ENCODE measurements at regions not wholly inside any gene's neighbourhood (a gene's known extent, or its start where the extent isn't known, plus 50 kb on each side); places are given as distances from the start of the nearest gene placed in this dataset.
A peak's percentile ranks its signal among the peaks of the same experiment; 100 is the strongest.

DNA sequence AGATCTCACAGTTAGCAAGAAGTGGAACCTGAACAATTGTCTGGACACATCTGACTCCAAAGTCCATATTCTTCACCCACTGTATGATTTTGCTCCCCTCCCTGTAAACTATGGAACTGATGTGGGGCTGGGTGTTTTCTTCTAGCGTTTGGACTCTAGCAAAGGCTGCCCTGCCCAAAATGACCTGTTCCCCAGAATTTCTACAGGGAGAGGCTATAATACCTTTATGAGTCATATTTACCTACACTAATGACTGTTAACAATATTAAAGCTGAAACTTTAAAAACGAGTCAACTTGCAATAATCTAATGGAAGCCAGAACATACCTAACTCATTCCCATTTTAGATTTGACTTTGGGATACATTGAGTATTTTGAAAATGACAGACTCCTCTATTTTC is 531.2 kb upstream of the CFAP20DC start:
- DNase-seq (ENCODE audit: low spot score): no peak

DNA sequence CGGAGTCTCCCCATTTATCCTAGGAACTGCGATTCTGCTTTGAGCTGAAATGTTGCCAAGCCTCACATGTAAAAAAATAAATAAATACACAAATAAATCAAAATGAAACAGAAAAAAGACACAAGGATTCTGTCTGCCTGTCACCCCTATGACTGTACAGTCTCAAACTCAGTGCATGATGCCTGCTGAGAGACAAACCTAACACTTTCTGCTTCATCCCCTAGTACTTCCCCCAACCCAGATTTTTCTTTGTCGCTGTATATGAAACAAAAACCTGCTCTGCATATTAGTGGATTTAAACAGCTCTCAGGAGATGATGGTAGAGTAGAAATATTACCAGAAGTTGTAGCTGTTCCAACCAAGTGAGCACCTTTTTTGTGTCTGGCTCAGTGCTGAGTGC is 530.7 kb upstream of the CFAP20DC start:
- DNase-seq (ENCODE audit: low spot score): no peak

DNA sequence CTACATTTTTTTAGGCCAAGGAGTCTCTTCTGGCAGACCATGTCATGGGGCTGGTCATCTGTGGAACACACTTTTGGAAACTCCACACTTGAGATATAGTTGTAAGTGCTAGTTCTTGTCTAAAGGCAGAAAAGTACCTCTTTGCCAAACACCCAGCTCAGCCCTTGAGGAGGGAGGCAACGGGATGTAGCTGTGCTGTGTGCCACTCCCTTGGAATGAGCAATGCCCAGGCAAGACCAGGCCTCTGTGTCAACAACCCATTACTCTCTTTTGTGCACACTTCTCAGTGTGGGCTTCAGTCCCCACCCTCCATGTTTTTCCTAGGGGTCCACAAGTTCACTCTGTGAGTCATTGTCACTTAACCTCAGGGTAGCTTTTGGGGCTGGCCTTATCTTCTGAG is 528.3 kb upstream of the CFAP20DC start:
- no peak for DNase-seq (ENCODE audit: low spot score)

DNA sequence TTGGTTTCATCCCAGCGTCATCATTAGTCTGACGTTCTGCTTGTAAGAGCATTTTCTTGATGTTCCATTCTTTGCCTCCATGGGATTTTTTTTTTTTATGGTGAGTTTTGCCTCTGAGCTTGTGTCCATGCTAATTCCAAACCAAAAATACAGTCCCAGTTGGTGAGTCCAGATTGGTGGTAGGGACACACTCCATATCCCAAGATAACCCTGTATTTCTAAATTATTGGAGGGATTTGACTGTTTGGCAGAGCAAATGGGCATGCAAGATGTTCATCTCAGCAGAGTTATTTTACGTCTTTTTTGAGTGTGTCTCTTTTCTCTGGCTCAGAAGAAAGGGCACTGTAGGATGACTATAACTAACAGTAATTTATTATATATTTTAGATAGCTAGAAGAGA is 526.8 kb upstream of the CFAP20DC start:
- no peak for DNase-seq (ENCODE audit: low spot score)

DNA sequence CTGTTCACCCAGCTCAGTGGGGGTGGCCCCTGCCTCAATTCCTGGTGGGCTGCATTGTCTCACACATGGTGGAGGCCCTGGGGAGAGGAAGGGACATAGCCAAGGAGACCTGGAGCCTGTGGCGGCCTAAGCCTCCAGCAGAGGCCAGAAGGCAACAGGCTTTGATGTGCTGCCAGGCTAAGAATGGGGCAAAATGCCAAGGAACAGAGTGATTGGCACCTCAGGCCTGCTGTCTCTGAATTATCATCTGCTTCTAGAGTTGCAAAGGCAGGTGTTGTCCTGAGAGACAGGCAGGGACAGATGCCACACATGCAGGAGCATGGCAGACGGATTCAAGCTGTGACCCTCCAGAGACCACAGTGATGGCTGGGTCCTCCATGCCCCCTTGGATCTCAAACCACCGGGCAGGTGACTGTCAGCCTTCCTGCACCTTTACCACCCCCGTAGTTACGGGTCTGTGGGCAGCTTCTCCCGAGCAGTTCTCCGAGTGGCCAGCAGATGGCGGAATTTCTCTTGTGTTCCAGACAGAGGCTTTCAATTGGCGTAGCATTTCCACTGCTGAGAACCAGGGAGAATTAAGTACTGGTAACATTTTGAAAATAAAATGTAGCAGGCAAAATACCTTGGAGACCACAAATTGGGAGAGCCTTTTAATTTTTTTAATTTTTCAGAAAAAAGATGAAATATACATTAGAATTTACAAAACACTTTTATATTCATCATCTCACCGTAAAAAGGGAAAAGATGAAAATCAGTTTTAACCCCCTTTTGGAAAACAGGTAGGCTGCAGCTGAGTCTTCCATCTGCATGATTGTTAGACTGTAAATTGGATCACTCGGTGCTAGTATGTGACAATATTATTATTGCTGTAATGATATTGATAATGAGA is 525.5 kb upstream of the CFAP20DC start:
- DNase-seq (ENCODE audit: low spot score): peak; percentile 84

DNA sequence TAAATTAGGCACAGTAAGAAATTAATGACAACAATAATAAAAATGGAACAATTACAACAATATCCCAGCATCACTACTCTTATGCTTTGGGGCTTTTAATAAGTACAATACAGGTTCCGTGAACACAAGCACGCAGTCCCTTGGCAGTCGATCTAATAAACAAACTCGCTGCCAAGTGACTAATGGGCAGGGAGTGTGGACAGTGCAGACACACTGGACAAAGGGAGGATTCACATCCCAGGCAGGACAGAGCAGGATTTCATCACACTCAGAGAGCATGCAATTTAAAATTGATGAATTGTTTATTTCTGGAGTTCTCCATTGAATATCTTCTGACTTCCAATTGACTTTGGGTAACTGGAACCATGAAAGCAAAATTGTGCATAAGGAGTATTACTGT is 524.1 kb upstream of the CFAP20DC start:
- no peak for DNase-seq (ENCODE audit: low spot score)

DNA sequence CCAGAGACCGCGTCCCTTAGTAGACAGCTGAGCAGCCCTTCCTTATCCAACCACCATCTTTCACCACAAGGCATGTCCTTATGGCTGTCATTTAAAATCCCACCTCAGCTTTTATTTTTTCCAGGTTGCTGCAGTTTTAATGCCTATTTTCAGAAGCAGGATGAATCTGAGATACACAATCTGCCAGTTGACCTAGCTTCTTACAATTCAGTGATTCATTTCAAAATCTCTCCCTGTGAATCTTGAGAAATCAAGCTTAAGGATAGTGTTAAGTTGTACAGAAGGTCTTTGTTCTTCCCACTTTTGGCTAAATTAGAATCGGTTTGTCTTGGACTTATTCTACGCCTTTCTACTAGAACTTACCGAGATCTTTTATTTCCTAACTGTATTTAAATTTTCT is 522.3 kb upstream of the CFAP20DC start:
- DNase-seq (ENCODE audit: low spot score): no peak

DNA sequence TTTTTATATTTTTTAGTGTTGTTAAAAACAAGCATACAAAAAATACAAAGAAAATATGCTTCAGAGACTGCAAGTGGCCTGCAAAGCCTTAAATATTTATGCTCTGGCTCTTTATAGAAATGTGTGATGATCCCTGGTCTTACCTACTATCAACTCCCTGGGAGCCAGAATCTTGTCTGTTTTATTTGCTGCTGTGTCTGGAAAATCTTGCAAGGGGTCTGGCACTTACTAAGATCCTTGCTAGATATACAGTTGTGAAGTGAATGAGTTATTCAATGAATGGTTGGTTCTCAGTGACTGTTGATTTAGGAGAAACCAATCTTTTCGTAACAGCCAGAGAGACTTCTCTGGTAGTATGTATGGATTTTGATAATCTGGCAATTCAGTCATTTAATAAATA is 521.0 kb upstream of the CFAP20DC start:
- no peak for DNase-seq (ENCODE audit: low spot score)

DNA sequence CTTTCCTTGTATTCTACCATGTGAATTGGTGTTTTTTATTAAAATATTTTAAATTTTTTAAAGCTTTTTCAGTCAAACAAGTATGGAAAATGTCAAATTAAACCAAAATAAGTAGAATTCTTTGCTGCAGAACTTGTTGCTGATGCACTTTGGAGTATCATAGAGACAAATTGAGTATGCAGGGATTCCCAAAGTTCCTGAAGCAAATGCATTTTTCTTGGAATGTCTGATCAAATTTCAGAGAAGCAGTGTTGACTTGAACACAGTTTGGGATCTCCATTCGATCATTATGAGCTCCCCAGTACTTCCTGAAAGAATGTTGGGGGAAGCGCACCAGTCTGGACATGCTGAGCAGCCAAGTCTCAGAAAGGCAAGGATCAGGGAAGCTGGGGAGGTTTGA is 517.8 kb upstream of the CFAP20DC start:
- DNase-seq (ENCODE audit: low spot score): no peak

DNA sequence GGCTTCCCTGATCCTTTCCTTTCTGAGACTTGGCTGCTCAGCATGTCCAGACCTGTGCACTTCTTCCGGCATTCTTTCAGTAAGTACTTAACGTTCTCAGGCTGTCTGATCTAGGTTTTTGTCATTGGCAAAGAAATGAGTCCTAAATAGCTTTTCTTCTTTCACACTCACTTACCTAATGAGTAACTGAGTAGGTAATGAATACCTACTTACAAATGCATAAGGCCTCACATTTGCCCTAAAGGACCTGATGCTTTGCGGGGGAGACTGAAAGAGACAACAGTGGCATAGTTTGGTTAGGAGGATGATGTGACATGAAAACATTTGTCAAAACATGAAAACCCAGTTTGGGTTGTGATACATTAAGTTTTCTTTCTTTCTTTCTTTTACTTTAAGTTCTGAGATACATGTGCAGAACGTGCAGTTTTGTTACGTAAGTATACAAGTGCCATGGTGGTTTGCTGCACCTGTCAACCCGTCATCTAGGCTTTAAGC is 516.7 kb upstream of the CFAP20DC start:
- no peak for DNase-seq (ENCODE audit: low spot score)

DNA sequence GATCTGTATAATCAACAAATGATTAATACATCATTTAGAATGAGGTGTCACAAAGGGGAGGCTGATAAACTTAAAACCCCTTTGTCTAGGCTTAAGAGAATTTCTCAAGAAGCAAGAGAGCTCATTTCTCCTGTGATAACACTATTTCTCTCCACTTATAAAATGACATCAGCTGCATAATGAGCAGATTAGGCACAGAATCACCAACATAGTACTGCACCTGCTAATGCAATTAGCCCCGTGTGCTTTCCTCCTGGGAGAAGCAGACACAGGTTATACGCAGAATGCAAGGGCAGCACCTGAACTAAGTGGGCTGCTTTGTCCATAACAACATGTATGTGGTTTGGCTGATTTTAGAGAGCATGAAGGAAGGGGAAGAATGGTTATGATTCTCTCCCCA is 515.3 kb upstream of the CFAP20DC start:
- DNase-seq (ENCODE audit: low spot score): no peak

DNA sequence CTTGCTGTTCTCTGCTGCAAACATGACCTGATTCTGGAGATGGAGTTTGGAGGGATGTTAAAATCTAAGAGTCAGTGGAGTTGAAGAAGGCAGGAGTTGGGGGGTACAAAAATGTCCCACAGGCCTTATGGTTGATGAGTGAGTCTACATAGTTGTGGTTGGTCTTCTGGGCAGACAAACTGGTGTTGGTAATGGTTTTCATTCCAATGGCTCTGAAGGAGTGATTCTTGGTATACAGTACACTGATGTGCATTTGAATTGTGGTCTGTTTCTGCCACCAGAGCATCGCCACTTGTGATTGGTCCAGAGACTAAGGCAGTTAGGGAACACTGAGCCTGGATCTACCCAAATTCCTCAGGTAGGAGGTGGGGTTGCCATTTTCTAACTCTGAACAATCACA is 514.1 kb upstream of the CFAP20DC start:
- no peak for DNase-seq (ENCODE audit: low spot score)

DNA sequence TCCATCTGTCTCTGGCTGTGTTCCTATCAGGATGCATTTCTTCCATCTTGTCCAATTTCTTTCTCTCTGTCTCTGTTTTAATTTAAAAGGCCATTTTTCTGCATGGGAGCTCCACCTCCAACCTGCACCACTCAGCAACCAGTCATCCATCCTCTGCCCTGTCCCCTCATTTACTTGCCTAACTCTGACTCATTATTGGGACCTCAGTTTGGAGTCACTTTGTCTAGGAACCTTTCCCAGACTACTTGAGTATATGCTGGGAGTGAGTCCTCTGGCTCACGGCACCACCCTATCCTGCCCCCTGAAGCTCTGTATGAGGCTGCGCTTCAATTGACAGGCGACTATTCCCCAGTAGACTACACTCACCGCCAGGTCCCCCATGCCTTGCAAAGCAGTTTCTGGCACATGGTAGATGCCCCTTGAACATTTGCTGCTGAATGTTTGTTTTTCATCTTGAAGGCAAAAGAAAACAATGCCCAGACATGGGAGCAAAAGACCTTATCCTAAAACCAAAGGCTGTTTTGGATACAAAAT is 513.3 kb upstream of the CFAP20DC start:
- DNase-seq (ENCODE audit: low spot score): no peak

DNA sequence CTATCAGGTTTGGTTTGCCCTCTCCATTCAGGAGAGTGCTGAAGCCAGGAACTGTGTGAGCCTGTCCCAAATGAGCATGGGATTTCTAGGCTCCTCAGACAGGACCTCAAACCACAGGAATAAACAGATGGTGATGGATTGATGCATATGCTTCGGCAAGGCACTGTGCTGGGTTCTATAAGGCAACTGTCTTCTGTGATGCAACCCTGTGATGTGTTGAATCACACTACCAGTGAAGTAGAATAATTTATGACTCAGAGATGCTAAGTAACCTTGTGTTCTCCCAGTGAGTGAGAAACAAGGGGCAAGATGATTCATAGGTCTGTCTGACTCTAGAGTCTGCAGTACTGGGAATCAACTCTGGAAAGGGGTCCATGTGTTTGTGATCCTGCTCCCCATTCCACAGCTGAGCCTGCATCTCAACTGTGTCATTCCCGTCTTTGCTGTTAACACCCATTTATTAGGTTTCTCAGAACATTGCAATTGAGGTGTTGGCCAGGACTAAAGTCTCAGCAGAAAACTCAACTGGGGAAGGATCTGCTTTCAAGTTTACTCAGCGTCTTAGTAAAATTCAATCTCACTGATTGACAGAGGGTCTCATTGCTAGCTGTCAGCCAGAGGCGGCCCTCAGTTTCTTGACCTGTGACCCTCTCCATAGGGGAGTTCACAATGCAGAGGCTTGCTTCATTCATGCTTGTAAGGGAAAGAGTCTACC is 510.1 kb upstream of the CFAP20DC start:
- no peak for DNase-seq (ENCODE audit: low spot score)

DNA sequence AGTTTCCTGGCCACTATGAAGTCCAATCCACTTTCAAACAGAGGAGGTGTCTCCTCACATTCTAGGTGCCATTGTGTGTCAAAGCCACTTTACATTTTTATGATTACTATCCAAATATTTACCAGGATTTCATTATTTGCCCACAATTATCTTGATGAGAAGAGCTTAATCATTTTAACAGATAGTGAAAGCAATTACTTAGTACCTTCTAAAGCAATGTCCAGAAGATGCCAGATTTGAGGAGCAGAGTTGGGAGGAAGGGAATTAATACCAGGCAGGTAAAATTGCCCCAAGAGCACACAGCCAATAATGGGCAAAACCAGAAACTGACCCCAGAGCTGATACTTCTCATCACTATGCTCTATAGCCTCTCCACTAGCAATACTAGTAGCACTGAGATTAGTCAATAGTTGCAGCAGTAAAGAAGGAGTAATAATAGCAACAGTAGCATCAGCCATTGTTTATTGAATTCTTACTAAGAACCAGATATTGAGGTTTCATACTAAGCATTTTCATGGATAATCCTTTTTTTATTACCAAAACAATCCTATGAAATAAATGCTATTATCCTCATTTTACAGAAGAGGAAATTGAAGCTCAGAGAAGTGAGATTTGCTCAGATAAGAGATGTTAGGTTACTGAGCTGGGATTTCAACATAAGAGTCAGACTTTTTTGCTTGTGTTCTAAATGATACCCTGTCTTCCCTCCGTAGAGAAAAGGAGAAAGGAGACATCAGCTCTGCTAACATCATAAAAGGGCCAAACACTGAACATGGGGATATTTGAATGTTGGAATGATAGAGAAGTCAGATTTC is 509.3 kb upstream of the CFAP20DC start:
- no peak for DNase-seq (ENCODE audit: low spot score)

DNA sequence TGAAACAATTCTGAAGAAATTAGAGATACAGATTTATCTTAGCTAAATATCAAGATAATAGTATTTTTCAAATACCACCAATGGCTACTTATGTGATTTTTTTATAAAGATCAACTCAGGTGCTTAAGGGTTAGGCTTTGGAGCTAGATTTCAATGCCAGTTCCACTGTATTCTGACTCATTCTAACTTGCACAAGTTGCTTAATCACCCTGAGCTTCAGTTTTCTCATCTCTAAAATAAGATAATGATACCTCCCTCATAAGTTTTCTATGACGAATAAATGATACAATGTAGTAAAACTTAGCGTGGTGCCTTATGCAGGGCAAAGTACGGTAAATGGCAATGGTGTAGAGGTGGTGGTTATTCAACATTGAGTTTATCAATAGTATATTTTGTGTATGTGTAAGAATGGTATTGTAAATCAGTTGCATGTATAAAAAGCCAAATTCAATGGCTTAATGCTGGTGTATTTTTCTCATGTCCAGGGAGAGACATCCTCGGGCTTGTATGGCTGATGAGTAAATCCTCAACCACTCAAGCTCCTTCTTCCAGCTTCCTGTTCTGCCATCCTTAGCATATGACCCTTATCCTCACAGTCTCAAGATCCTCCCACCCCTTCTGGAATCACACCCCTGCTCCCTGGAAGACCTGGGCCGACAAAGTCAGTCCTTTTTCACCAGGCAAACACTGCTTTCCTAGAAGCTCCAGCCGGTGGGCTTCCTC is 505.9 kb upstream of the CFAP20DC start:
- no peak for DNase-seq (ENCODE audit: low spot score)

DNA sequence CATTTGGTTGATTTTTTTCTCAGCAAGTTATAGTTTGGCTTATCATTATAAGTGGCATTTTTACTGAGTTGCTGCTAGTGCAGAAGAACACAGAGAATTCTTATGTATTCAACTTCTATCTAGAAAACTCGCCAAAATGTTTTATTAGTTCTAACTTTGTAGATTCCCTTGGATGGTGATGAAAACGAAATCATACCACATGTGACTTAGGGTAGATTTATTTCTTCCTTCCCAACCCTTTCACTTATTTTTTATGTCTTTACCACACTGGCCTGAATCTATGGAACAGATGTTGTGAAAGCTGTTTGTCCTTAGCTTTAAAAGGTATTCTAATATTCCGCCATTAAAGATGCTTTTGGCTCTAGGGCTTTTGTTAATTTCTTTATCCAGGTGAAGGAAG is 503.3 kb upstream of the CFAP20DC start:
- DNase-seq (ENCODE audit: low spot score): no peak

DNA sequence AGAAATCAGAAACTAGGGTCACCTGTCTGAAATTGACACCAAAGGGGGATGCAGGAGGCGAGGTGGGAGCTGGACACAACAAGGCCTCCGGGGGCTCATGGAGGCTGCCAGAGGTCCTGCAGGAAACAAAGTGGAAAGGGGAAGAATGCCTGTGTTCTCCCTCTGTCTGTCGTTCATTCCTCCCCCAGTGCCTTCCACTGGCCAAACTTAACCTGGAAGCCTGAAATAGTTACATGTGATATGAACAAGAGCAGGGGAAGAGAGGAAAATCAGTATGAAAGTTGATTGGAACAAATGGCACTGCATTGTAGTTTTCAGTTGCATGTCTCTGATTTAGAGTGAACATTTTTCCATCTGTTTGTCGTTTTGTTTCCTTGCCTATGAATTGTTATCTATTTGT is 502.0 kb upstream of the CFAP20DC start:
- no peak for DNase-seq (ENCODE audit: low spot score)

DNA sequence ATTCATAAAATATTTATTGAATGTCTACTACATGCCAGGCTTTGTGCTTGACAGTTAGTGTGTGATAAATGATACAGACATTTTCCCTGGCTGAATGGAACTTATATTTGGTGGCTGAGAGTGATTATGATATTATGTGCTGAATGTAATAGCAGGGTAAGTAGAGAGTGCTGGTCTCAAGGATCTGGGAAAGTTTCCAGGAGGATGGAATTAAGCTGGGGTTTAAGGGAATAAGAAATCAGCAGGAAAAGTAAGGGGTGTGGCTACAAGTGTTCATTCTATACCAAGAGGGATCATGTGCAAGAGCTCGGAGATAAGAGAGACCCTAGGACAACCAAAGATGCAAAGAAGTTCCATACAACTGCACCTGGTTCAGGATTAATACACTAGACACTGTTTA is 500.1 kb upstream of the CFAP20DC start:
- DNase-seq (ENCODE audit: low spot score): peak; percentile 59

DNA sequence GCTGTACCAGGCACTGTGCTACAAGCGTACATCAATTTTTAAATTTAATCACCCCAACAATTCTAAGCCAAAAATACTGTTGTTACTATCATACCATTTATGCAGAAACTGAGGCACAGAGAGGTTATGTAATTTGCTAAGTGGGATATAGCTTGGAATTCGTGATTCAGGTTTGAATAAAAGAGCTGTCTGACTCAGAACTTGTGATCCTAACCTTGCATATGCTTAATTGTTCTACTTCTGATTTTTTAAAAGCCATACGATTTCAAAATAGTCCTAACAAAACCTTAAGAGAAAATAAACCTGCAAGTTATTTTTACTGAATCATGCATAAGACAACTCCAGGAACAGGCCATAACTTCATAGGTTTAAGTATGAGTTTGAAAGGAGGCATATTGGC is 498.0 kb upstream of the CFAP20DC start:
- no peak for DNase-seq (ENCODE audit: low spot score)

DNA sequence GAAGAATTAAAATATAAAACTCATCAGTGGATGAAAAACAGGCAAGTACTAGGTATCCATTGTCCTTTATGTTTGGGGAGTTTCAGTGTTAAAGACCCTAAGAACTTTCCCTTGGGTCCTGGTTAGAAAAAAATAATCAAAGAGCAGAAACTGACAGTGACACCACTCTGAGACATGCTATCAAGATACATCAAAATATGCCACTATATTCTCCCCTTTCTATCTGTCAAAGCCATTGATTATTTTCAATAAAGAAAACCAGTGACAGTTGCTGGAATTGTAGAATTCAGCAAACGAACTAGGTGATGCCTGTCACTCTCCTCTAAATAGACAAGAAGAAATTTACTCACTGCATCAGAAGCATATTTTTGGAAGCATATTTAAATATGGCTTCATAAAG is 496.7 kb upstream of the CFAP20DC start:
- DNase-seq (ENCODE audit: low spot score): no peak

DNA sequence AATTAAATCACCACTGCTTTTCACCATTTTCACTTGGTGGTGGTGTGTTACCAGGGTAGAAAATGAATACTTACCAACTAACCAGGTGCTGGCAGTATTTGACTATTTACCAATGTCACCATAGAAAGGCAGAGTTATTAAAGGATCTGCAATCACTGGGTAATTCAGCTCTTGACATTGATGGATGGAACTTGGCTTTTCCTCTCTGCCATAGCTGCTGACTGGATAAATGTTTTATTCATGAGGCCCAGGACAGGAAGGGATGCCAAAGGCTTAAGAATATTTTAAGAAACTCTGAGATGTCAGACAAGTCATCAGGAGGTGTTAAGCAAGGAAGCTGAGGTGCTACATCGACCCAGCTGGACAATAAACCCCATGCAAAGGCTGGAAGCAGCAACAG is 495.5 kb upstream of the CFAP20DC start:
- no peak for DNase-seq (ENCODE audit: low spot score)
